Upper lobe of left lung (tissue), 6 donors: ENCODE measurements at regions not wholly inside any gene's neighbourhood (a gene's known extent, or its start where the extent isn't known, plus 50 kb on each side); places are given as distances from the start of the nearest gene placed in this dataset.
A peak's percentile ranks its signal among the peaks of the same experiment; 100 is the strongest.

ENCODE experiments used
- ATAC-seq, 2 donors: fragments of 200-7000 bp; cut with Tn5 transposase; one replicate each; pipeline ENCODE4 v1.9.1; 2022; ENCODE audit warnings: mild to moderate bottlenecking in 2 of 2, moderate library complexity in 2 of 2; ENCODE audit not compliant: low FRiP score in 2 of 2
- DNase-seq, 2 donors: peaks; one replicate each; pipeline ENCODE4 v3.0.0-alpha.2; 2019 to 2020
- H3K27ac ChIP-seq, 4 donors: fragments of 200-600 bp; sonication (generic); one replicate each; pipeline ENCODE4 v1.5.1; 2016 to 2019
- H3K27me3 ChIP-seq, 4 donors: fragments of 200-600 bp; sonication (generic); one replicate each; pipeline ENCODE4 v1.5.1; 2017 to 2019
- H3K36me3 ChIP-seq, 4 donors: fragments of 200-600 bp; sonication (generic); one replicate each; pipeline ENCODE4 v1.5.1; 2016 to 2019
- H3K4me1 ChIP-seq, 4 donors: fragments of 200-600 bp; sonication (generic); one replicate each; pipeline ENCODE4 v1.5.1; 2018 to 2019
- H3K4me3 ChIP-seq, 4 donors: fragments of 200-600 bp; sonication (generic); one replicate each; pipeline ENCODE4 v1.5.1; 2017 to 2019; ENCODE audit warnings: mild to moderate bottlenecking in 2 of 4, moderate library complexity in 1 of 4
- H3K9me3 ChIP-seq, 4 donors: fragments of 200-600 bp; sonication (generic); one replicate each; pipeline ENCODE4 v1.5.1; 2018 to 2019
- CTCF ChIP-seq, 6 experiments: fragments of 450-650 bp in 4 of 6; fragments of 200-600 bp in 2 of 6; sonication (generic) in 2 of 6; IDR thresholded peaks; one replicate each; pipeline ENCODE4 v1.5.1; 2016 to 2019; ENCODE audit warnings: antibody characterized with exemption in 6 of 6
- EP300 ChIP-seq, 4 donors: sonication (generic); formaldehyde crosslinking; IDR thresholded peaks; one replicate each; pipeline ENCODE4 v1.5.1; 2017; ENCODE audit warnings: antibody characterized with exemption in 4 of 4, control low read depth in 2 of 4
- POLR2A ChIP-seq, 4 donors: fragments of 450-650 bp; IDR thresholded peaks; one replicate each; pipeline ENCODE4 v1.5.1; 2016 to 2017; ENCODE audit warnings: antibody characterized with exemption in 4 of 4, mild to moderate bottlenecking in 2 of 4
- POLR2AphosphoS5 ChIP-seq, 2 donors: sonication (generic); formaldehyde crosslinking; IDR thresholded peaks; one replicate each; pipeline ENCODE4 v1.5.1; 2017; ENCODE audit warnings: antibody characterized with exemption in 2 of 2
- WGBS, 2 donors: methylation state at CpG; one replicate each; pipeline ENCODE4 v1.1.5; 2017 to 2018; 5-methylcytosine and 5-hydroxymethylcytosine counted together
- donor health status: DM: no; HTN: no; CAD: no; lungs with moderate emphysema.
- donor health status: DM: no; HTN: yes; CAD: no; lungs with severe emphysema.

DNA sequence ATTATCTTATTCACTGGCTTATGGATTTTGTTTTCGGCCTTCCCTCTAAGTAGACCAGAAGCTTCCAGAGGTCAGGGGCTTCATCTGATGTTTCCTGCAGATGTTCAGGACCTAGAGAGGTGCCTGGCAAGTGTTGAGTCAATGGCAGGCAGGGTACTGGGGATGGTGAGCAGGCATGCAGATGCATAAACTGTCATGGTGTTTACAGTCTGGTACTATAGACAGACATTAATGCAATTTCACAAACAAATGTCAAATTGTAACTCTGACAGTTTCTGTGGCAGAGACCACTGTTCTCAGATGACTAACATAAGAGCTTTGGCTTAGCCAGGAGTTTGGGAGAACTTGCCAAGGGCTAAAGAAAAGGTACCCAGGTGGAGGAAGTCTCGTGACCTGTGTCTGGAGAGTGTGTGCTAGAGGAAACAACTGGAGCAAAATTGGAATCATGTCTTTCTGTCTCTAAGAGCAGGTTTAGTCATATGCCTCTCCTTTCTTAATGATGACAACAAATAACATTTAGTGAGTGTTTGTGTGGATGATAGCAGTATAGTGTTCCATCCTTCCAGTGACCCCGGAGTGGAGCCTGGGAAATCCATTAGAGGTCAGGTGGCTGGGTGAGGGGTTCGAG is 53.7 kb upstream of the TRAK1 start:
- no peaks in the 10 kb centered on the region for H3K9me3 ChIP-seq
- 88 to 91% methylated on average over 4 of the region's 4 CpGs for WGBS, 2 donors
- ATAC-seq (no peak), DNase-seq (no peak)
- no peak for TF ChIP-seq EP300 (IDR thresholded peaks at IDR 0.05)
- no peak for TF ChIP-seq POLR2AphosphoS5 (IDR thresholded peaks at IDR 0.05)
- peaks cover 0 to 6% (median 2%) of the 10 kb centered on the region in 4 donors for H3K36me3 ChIP-seq
- no peaks in the 10 kb centered on the region for H3K27me3 ChIP-seq
- H3K27ac ChIP-seq = peak overlapping the region; percentile 63 to 71 (median 66)
- peaks cover 37 to 55% (median 51%) of the 10 kb centered on the region in 4 donors for H3K4me1 ChIP-seq
- H3K4me3 ChIP-seq = no peak overlapping the region

DNA sequence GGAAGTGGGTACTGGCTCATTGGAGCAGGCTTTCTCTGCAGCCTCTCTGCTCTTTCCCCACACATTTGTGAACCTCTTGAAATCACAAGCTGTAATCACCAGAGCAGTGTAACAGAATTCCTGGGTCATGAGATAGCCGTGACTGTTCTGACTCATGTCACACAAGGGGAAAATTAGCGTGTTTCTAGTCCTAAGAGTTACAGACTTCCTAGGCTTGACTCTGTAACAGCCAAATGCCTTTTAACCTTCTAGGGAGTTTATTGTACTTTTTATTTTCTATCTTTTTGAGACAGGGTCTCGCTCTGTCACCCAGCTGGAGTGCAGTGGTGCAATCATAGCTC is 54.7 kb upstream of the TRAK1 start:
- Histone ChIP-seq H3K4me1 (peaks cover 47 to 62% (median 55%) of the 10 kb centered on the region in 4 donors), H3K36me3 (peaks cover 0 to 6% (median 2%) of the 10 kb centered on the region in 4 donors), H3K9me3 (no peaks in the 10 kb centered on the region), H3K27ac (peak overlapping the region; percentile 63 to 71 (median 66)), H3K4me3 (no peak overlapping the region), H3K27me3 (no peaks in the 10 kb centered on the region)
- DNase-seq (peak in 1 of 2 donors; percentile 69), ATAC-seq (peak; percentile 85 to 88)
- 51 to 60% methylated on average over 3 of the region's 3 CpGs for WGBS, 2 donors
- TF ChIP-seq EP300 (IDR thresholded peaks at IDR 0.05) (peak in 1 of 4 donors; percentile 91), POLR2A (IDR thresholded peaks at IDR 0.05) (peak in 1 of 4 donors; percentile 40), POLR2AphosphoS5 (IDR thresholded peaks at IDR 0.05) (peak; percentile 51 to 72), CTCF (IDR thresholded peaks at IDR 0.05) (no peak)

DNA sequence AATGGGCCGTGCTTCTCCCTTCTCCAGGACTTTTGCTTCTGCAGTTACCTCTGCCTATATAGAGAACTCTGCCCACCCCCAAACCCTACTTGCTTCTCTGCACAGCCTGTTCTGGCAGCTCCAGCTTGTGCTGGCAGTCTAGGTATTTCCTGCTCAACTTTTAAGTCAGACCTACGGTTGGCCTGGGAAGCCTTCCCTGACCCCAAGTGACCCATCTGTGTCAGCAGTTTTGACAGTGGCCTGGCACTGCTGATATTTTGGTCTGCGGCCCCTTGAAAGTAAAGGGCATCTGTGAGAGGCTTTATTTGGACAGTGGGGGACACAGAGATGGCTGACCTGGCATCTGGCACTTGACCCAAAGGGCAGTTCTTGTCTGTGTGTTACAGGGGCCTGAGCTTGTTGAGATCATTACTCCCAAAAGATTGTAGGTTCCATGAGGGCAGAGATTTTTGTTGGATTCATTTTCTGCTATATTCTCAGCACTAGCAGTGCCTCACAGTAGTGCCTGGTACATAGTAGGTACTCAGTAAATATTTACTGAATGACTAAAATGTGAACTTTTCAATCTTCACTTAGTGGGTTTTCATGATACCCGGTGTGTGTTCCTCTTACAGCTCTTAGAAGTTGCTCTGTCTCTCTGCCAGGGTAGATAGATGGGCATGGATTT is 55.2 kb upstream of the TRAK1 start:
- peak overlapping the region; percentile 63 to 71 (median 66) for H3K27ac ChIP-seq
- no peaks in the 10 kb centered on the region for H3K9me3 ChIP-seq
- no peak overlapping the region for H3K4me3 ChIP-seq
- DNase-seq = peak in 1 of 2 donors; percentile 54
- H3K36me3 ChIP-seq = peaks cover 0 to 6% (median 2%) of the 10 kb centered on the region in 4 donors
- ATAC-seq = no peak
- peaks cover 47 to 65% (median 55%) of the 10 kb centered on the region in 4 donors for H3K4me1 ChIP-seq
- no peaks in the 10 kb centered on the region for H3K27me3 ChIP-seq
- no peak for TF ChIP-seq POLR2A (IDR thresholded peaks at IDR 0.05)
- TF ChIP-seq POLR2AphosphoS5 (IDR thresholded peaks at IDR 0.05) = peak in 1 of 2 donors; percentile 6
- 45 to 46% methylated on average over 3 to 4 of the region's 4 CpGs for WGBS, 2 donors

DNA sequence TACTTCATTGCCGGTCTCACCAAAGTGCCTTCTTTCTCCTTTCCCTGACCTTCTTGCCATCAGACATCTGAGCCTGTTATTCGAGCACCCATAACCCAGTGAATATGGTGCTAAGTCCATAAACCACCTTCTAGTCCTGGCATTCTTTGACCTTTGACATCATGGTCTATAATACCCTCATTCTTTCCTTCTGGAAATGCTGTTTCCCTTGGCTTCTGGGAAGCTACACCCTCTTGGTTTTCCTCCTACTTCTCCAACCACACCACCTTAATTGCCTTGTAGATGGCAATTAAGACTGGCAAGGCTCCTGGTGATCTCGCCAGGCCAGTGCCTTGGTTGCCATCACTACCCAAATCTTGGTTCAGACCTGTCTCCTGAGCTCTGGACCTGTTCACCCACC is 56.1 kb upstream of the TRAK1 start:
- TF ChIP-seq POLR2A (IDR thresholded peaks at IDR 0.05) = no peak
- TF ChIP-seq CTCF (IDR thresholded peaks at IDR 0.05) = no peak
- TF ChIP-seq EP300 (IDR thresholded peaks at IDR 0.05) = no peak
- Histone ChIP-seq H3K4me3 (no peak overlapping the region), H3K27ac (peak overlapping the region in 3 of 4 donors; percentile 63 to 71 (median 66)), H3K4me1 (peaks cover 47 to 65% (median 53%) of the 10 kb centered on the region in 4 donors), H3K36me3 (peaks cover 0 to 6% (median 2%) of the 10 kb centered on the region in 4 donors), H3K27me3 (no peaks in the 10 kb centered on the region), H3K9me3 (no peaks in the 10 kb centered on the region)
- no peak for ATAC-seq
- no peak for DNase-seq
- whole genome bisulfite sequencing, 2 donors = 95 to 98% methylated on average over 3 of the region's 3 CpGs

DNA sequence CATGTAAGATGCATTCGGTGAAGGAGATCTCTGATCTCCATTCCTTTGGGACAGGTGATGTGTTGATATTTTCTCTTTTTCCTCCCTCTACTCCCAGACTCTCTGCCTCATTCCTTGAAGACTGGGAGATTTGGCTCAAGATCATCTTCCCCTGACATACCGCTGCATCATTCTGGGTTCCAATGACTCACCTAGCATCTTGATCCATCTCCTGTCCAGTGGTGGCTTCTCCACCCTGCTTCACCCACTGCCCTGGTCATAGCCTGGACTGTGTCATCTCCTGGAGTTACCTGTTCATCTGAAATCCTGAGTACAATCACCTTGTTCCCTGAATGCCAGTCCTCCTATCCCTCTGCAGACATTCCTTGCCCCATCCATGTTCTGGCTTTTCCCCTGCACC is 57.4 kb upstream of the TRAK1 start:
- 89 to 96% methylated on average over 2 of the region's 2 CpGs for WGBS, 2 donors

More for the DNA sequence above, 57.4 kb upstream of the TRAK1 start:
- Histone ChIP-seq H3K36me3 (peaks cover 0 to 6% (median 2%) of the 10 kb centered on the region in 4 donors), H3K9me3 (no peaks in the 10 kb centered on the region), H3K27me3 (no peaks in the 10 kb centered on the region), H3K4me3 (no peak overlapping the region), H3K4me1 (peaks cover 47 to 65% (median 53%) of the 10 kb centered on the region in 4 donors), H3K27ac (peak overlapping the region; percentile 63 to 76 (median 71))
- no peak for ATAC-seq
- no peak for DNase-seq
- TF ChIP-seq POLR2AphosphoS5 (IDR thresholded peaks at IDR 0.05) (no peak), POLR2A (IDR thresholded peaks at IDR 0.05) (no peak), EP300 (IDR thresholded peaks at IDR 0.05) (no peak), CTCF (IDR thresholded peaks at IDR 0.05) (no peak)
